NT2/D1 (cell line): ENCODE measurements at regions not wholly inside any gene's neighbourhood (a gene's known extent, or its start where the extent isn't known, plus 50 kb on each side); places are given as distances from the start of the nearest gene placed in this dataset.

Experiments
- SUZ12 ChIP-seq: IDR thresholded peaks from 2 replicates; pipeline ENCODE4 v1.6.1; 2011; ENCODE audit not compliant: insufficient read length, insufficient read depth; ENCODE audit errors: extremely low read depth
- YY1 ChIP-seq: IDR thresholded peaks from 2 replicates; pipeline ENCODE4 v1.6.1; 2011; ENCODE audit not compliant: insufficient read length, insufficient read depth
- ZNF274 ChIP-seq: IDR thresholded peaks from 2 replicates; pipeline ENCODE4 v1.6.1; 2011; ENCODE audit warnings: mild to moderate bottlenecking, low read depth, low read length

- TF ChIP-seq YY1 (no peak), ZNF274 (no peak), SUZ12 (no peak)
Observed at GRCh38 chr1:217372049-217372970, 258.6 kb downstream of the GPATCH2 start.
